ENCODE measurements at regions not wholly inside any gene's neighbourhood (a gene's known extent, or its start where the extent isn't known, plus 50 kb on each side); places are given as distances from the start of the nearest gene placed in this dataset.

- H3K4me3 ChIP-seq (ENCODE audit: low read depth, low read length): no peak overlapping the region
- no peak for DNase-seq (ENCODE audit: low read depth)
- TF ChIP-seq CTCF (IDR thresholded peaks at IDR 0.05; ENCODE audit: insufficient read depth, low read depth, low read length): no peak
These were observed 246.1 kb downstream of the LY86 start for GRCh38 chr6:6834356-6835222.

GRCh38 chr6:6835223-6835503 is 246.6 kb downstream of the LY86 start:
- TF ChIP-seq CTCF (IDR thresholded peaks at IDR 0.05; ENCODE audit: insufficient read depth, low read depth, low read length): no peak
- DNase-seq (ENCODE audit: low read depth): no peak
- no peak overlapping the region for H3K4me3 ChIP-seq (ENCODE audit: low read depth, low read length)

GRCh38 chr6:6836609-6837406 is 248.3 kb downstream of the LY86 start:
- H3K4me3 ChIP-seq (ENCODE audit: low read depth, low read length): no peak overlapping the region
- DNase-seq (ENCODE audit: low read depth): no peak
- TF ChIP-seq CTCF (IDR thresholded peaks at IDR 0.05; ENCODE audit: insufficient read depth, low read depth, low read length): no peak

- DNase-seq (ENCODE audit: low read depth): no peak
- H3K4me3 ChIP-seq (ENCODE audit: low read depth, low read length): no peak overlapping the region
- TF ChIP-seq CTCF (IDR thresholded peaks at IDR 0.05; ENCODE audit: insufficient read depth, low read depth, low read length): no peak
These were observed 249.1 kb downstream of the LY86 start for GRCh38 chr6:6837541-6838080.

- DNase-seq (ENCODE audit: low read depth): no peak
- H3K4me3 ChIP-seq (ENCODE audit: low read depth, low read length): no peak overlapping the region
- TF ChIP-seq CTCF (IDR thresholded peaks at IDR 0.05; ENCODE audit: insufficient read depth, low read depth, low read length): no peak
These were observed 252.3 kb downstream of the LY86 start for GRCh38 chr6:6840831-6841291.

GRCh38 chr6:6841571-6841970 is 253.1 kb downstream of the LY86 start:
- H3K4me3 ChIP-seq (ENCODE audit: low read depth, low read length): no peak overlapping the region
- DNase-seq (ENCODE audit: low read depth): no peak
- TF ChIP-seq CTCF (IDR thresholded peaks at IDR 0.05; ENCODE audit: insufficient read depth, low read depth, low read length): no peak

Data from fibroblast of villous mesenchyme (primary cell).